HG03139 (cell line): ENCODE measurements at regions not wholly inside any gene's neighbourhood (a gene's known extent, or its start where the extent isn't known, plus 50 kb on each side); places are given as distances from the start of the nearest gene placed in this dataset.

Experiments used
- ATAC-seq: cut with Tn5 transposase; IDR thresholded peaks from one replicate; pipeline ENCODE4 v1.9.1; 2021; ENCODE audit not compliant: unreplicated experiment

DNA sequence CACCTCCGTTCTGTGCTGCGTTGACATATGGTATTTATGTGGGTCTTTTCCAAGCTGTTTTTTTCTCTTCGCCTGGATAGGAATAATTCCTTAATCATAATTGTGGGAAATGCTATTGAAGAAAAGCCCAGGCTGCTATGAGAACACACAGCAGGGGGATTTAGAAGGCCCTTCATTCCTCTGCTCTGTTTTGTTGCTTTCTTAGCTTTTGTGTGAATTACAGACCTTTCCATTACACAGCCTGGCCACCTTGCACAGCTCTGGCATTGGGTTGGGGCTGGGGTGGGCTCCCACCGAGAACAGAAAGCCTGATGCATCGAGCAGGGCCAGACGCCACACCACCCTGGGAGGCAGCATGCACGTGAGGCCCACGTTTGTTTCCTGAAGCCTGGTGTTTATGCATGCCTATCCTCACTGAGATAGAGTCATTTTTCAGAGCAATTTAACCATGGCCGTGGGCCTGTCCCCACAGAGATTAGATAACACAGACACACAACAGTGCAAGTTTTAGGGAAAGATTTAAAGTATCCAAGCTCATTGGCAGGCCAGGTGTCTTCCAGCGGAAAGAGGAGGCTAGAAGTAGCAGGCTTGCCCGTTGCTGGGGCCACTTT lies 287.6 kb upstream of the PWP1 start:
- no peak for ATAC-seq

DNA sequence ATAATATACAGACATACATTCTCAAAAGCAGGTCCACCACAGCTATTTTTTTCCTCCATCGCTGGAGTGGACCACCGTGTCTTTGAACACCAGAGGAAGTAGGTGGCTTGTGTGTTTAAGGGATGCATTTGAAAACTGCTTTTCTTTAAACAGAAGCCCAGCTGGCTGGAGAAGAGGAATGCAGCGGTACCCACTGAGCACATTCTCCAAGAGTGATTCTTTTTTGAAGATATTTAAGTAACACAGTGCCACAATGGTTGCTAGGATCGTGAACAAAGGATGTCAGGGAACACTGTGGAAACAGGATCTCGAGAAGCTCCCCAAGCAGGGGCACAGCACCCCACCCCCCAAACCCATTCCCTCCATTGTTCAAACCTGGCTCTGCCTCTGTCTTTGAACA lies 286.6 kb upstream of the PWP1 start:
- no peak for ATAC-seq

DNA sequence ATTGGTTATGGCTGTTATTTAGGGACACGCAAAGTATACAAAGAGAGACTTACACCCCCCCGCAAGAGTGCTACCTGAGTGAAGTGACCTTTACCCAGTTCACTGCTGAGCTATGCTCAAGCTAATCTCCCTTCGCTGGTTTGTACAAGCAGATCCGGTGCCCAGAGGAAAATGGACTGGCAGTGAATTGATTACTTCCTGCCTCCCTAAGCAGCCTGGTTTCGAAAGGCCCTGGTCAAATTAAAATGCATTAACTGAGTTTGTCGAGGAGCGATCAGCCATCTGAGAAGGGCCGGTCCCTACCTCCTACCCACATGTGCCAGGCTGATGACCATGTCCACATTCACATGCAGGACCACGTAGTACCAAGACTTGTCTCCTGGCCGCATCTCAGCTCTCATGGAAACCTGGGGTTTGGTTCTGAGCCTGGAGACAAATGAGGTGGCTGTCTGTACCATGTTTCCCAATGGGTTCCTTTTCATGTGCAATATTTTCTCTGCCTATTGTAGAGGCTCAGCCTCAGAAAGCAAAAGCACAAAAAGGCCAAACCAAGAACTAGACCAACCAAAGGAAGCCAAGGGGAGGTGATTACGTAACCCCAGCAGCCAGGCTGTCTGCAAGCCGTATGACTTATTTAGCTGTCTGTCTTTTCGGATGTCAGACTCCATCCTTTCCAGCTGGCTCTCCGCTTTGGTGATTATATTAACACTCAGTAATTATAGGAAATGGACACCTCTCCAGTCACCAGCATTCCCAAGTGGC lies 284.7 kb upstream of the PWP1 start:
- ATAC-seq: no peak

DNA sequence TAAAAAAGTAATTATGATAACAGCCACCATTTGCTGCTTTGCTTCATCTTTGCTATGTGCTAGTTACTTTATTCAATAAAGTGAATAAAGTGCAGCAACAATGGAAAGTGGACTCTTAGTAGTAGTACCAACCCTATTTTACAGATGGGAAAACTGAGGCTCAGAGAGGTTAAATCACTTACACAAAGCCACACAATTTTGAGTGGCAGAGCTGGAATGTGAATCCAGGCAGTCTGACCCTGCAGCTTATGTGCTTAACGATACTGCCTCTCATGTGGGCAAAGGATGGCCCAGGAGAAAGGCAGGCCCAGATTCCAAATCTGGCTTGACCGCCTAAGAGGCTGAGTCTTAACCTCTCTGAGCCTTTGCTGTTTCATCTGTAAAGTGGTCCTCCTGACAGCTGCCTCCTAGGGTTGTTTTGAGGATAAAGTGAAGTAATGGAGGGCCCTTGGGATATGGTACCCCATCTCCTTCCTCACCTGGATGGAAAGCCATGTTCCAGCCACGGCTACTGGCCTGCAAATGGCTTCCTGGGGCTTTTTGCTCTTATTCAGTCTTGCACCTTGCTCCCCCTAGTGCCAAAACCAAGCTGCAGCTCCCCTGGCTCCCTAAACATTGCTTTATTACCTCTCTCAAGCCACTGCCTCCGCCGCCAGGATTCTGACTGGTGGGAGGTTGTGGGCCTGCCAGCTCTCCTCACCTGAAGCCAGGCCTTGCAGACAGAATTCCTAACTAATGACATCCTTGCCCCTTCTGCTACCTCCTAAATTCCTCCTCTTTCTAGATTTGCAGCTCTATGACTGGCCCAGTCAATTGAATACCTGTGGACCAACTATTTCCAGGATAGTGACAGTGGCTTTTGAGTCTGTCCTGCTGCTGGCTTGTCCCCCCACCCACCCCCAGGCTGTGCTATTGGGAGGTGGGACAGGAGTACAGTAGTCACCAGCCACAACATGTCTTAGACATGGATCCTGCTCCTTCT lies 283.3 kb upstream of the PWP1 start:
- no peak for ATAC-seq

DNA sequence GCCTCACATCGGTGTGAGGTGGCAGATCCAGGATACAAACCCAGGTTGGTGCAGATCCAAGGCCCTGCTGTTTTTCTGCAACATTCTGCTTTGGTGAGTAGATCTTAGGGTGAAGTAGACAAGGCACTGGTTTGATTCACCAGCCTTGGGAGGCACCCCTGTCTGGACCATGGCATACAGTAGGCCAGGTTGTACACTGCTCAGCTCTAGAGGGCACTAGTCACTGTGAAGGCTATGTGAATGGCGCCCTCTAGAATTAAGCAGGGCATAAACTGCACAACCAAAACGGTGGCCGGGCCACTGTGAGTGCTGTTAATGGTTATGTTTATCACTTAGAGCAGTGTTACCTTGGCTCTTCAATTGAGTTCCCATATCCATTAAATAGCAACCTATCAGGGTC lies 280.6 kb upstream of the PWP1 start:
- ATAC-seq: no peak

GRCh38 chr12:107405436-107405835 lies 280.2 kb upstream of the PWP1 start:
- no peak for ATAC-seq

- no peak for ATAC-seq
Measured at GRCh38 chr12:107406932-107407331, 278.7 kb upstream of the PWP1 start.

GRCh38 chr12:107411792-107412535 lies 273.6 kb upstream of the PWP1 start:
- ATAC-seq: no peak

DNA sequence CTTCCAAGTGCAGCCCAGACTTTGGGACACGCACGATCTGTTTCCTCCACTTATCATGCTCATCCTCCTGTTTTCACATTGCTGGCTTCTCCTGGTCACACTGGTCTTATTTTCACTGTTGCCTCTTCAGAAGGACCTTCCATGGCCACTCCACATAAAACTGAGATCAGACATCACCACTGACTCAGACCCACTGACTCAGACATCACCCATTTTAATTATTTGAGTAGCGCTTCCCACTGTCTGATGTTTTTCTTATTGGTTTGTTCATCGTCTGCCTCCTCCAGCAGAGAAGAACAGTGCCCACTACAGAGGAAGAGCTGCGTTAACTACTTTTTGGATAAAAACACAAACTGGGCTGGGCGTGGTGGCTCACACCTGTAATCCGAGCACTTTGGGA lies 270.5 kb upstream of the PWP1 start:
- no peak for ATAC-seq

- no peak for ATAC-seq
Measured at GRCh38 chr12:107415834-107416233, 269.8 kb upstream of the PWP1 start.

DNA sequence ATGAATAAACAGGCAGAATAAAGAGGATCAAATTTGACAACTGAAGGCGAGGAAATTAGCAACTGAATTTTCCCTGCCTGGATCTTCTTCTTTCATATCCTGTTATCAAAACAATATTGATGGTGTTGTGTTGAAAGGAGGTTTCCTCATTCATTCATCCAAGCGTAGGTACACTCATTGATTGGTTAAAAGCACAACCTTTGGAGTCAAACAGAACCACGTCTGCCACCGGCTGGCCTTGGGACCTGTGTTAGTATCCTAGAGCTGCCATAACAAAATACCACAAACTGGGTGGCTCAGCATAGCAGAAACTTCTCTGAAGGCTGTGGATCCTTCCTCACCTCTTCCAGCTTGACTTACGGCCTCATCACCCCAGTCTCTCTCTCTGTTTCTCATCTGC lies 268.6 kb upstream of the PWP1 start:
- ATAC-seq: no peak

DNA sequence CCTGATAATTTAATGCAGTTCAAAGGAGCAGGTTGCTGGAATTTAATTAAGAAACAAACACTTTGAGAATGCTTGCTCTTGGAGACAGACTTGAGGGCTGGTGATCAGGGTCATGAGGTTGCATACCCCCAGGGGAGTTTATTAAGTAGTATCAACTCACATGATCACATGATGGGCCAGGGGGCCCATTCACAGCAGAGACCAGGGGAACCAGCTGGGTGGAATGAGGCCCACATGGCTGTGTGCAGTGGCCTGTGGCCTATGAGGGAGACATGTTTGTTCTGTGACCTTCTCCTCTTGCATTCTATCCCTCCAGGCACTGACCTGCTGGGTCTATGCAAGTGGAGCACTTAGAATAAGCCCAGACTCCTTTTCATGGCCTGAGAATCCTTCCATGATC lies 266.6 kb upstream of the PWP1 start:
- ATAC-seq: no peak

- no peak for ATAC-seq
Measured at GRCh38 chr12:107423531-107423930, 262.1 kb upstream of the PWP1 start.

DNA sequence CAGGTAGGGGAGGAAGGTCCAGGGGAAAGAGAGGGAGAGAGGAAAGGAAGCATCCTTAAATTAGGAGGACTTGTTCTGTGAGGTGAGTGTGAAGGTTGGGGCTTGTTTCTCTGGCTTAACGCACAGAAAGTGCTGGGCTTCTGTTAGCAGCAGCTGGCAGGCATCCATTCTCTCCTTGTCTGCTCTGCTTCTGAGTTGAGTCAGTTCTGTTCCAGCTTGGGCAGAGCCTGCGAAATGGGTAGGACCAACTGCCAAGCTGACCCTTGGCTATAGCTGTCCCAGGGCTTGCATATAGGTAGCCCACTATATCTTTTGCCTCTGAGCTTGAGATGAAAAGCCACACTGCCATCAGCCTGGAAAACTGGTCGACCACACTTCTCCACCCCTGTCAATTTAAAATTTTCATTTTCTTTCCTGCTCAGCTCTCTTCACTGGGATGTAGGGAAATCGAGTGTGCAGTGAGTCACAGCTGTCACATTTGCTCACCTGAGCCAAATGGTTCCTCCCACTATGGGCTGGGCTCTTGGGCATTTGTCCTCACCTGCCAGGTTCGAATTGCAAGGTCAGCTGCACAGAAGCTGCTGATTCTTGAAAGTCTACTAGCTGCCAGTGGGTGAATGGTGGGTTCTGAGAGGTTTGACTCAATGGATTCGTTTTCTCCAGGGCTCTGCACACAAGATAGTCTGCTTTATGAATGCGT lies 256.4 kb upstream of the PWP1 start:
- ATAC-seq: no peak

- no peak for ATAC-seq
Measured at GRCh38 chr12:107431942-107432341, 253.7 kb upstream of the PWP1 start.

DNA sequence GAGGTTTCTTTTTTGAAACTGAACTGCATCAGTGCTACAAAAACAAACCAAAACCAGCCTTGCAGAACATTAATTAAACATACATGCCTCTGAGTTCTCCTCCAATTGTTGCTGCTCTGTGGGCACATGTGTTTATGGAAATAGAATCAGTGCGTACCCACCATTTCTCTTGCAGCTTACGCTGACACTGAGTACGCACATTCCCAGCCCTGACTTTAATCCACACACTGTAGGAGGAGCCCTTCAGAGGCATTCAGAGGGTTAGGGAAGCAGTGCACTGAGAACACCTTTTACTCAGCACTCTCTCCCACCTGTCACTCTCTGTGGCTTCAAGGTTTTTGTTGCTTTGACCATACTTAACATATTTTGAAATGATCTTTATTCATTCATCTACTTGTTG lies 250.5 kb upstream of the PWP1 start:
- ATAC-seq: no peak

DNA sequence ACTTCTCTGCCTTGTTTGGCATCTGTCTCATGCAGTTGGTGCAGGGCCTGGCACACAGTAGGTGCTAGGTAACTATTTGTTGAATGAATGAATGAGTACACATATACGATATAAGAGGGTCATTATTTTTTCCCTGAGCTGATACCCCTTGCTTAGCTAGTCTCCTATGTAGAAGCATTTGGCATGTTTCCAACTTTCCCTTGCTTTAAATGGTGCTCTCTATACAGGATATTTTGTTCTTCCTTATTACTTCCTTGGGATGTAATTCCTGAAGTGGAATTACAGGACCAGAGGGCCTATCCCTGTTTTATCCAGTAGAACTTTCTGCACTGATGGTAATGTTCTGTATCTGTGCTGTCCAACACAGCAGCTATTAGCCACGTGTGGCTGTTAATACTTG lies 250.1 kb upstream of the PWP1 start:
- ATAC-seq: no peak

GRCh38 chr12:107436376-107436775 lies 249.2 kb upstream of the PWP1 start:
- no peak for ATAC-seq

DNA sequence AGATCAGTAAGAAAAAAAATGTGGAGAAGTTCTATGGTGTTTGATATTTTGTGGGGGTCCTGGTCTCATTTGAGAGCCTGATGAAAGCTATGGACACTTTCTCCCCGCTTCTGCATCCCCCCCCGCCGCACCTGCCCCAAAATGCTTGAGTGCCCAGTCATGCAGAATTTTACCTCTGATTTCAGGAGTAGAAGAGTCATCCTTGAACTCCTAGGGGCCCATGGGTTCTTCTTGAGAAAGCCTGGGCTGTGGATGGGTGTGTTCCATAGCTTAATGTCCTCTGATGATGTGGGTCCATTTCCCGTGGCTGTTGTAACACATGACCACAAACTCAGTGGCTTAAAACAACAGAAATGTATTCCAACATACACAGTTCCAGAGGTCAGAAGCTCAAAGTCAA lies 248.8 kb upstream of the PWP1 start:
- ATAC-seq: no peak

- ATAC-seq: no peak
Measured at GRCh38 chr12:107437954-107438353, 247.6 kb upstream of the PWP1 start.
